NCI-H69 (cell line): ENCODE measurements at regions not wholly inside any gene's neighbourhood (a gene's known extent, or its start where the extent isn't known, plus 50 kb on each side); places are given as distances from the start of the nearest gene placed in this dataset.

Source experiments
- DNase-seq: peaks from one replicate; lab custom pipeline; 2025; lab: John Stamatoyannopoulos, UW

DNA sequence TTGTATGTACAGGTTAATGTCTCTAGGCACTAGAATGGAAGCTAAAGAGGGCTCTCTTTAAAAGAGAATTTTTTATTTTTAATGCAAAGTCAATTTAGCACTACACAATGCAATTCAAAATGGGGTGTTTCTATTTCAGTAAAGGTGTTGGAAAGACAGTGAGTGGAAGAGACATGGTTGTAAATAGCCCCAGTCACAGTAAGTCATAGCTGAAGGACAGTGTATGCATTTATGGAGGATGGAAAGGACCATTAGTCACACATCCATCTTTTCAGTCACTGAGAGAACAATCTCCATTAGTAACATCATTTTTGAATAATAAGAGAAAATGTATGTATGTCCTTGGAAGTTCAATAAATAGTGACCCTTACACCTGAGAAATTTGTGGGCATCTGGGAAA, 148.0 kb downstream of the PDHA2 start:
- DNase-seq = no peak

DNA sequence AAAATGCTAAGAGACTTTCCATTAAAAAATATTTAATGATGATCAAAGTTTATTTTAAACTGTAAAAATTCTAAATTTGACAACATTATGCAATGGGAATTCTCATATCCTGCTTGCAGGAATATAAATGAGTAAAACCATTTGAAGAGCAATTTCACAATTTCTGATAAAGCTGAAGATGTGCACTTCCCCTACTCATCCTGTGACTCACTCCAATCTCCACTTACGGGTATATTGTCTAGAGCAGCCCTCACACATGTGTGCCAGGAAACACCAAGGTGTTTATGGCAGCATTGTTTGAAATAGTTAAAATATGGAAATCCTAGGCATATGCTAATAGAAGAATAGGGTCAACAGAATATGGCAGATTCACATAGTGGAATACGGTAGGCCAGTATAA, 158.4 kb downstream of the PDHA2 start:
- no peak for DNase-seq

DNA sequence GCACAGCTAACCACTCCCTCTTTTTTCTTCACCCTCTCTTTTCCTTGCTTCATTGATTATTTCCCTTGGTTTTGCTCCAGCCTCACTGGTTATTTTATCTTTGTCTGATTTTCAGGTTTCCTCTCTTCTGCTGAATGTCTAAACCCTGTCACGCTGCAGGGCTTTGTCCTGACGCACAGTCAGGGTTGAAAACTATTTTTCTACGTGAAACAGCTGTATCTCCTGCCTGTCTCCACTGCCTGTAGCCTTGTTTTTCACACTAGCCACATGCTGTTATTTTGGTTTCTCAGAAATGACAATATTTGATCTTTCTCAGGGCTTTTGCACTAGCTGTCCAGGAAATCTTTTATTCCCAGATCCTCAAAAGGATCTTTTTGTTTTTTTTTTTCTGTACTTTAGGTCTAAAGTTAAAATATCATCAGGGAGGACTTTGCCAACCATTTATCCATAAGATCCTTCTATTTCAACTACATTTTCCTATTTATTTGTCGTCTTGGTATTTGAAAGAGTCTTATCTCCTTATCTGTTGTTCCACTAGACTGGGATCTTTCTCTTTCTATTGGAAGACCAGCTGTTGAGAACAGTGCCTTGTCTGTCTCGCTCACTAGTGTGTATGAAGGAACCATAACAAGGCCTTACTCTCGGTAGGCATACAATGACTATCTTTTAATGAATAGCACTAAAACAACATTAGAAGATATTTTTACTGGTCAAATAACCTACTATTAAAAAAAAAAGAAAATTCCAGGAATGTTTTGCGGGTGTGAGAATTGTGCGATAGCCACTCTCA, 164.3 kb downstream of the PDHA2 start:
- DNase-seq = no peak

DNA sequence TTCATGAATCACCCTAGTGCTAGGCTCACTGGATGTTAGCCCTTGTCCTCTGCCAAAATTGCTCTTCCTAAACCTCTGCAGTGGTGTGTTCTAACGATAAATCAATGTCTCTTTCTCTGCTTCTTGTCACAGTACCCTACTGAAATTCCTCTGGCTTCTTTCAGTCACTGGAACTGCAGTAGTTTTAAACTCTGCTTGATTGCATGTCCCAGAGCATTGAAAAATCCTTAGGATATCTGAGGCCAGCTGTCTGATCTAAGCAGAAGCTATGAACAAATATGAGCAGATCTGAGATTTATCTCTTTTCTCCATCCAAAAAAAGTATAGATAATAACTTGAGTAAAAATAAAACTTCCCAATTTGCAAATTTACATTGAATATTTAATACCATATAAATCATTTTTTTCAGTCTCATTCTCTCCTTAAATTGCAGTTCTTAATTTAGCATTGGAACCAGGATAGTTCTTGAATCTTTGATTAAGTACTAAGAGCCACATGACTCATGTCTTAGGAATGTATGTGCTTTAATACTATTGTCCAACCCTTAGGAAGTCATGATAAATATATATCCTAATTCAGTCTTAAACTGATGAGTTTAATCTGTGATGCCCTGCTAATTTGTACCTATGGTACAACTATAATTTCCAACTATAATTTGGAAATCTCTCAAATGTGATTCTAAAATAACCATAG, 169.7 kb downstream of the PDHA2 start:
- DNase-seq = no peak

DNA sequence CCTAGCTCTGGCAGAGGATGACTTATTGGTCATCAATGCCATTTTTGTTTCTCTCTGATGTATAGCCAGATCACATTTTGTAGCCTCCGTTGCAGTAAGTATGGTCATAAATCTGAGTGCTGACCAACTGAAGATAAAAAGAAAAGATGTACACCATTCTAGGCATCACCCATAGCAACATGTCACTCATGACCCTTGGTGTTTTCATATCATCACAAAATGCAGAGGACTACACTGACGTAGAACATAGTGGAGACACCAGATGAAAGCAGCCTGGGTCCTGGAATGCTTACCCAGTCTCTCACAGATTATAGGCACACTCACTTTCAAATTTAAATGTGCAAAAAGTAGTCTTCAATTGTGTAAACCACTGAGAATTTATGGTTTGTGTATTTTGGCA, 172.8 kb downstream of the PDHA2 start:
- no peak for DNase-seq

DNA sequence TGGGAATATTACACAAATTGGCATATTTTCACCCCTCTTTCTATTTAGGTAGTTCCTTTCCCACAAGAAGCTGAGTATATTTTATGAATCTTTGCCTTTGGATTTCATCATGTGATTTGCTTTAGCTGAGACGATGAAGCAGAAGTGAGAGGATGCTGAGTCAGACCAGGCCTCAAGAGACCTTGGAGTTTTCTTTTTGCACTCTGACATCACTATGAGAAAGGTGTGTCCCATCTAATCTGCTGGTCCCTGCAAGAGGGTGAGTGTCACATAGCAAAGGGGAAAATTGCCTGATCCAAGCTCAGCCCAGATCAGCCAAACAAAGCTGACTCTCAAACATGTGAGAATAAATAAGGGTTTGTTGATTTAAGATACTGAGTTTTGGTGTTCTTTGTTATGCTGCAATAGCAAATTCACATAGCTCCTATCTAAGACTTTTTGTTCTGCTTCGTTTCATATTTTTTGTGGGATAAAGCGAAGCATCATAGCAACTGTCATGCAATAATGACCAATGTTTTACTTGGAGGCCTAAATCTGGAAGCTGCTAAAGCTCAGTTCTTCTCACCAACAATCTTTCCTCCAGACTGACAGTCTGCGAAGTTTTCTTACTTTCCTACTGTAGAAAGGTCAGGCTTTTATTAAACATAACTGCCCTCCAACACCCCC, 176.9 kb downstream of the PDHA2 start:
- DNase-seq = no peak

DNA sequence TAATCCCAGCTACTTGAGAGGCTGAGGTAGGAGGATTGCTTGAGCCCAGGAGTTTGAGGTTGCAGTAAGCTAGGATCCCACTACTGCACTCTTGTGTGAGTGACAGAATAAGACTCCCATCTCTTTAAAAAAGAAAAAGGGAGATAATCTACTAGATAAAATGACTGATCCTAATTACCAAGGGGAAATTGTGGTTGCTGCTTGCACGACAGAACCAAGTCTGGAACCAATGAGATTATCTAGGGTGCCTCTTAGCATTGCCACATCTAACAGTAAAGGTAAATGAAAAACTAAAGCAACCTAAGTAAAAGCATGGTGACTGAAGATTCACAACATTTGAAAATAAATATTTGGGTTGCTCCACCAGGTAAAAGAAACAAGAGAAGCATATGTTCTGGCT, 185.1 kb downstream of the PDHA2 start:
- no peak for DNase-seq

DNA sequence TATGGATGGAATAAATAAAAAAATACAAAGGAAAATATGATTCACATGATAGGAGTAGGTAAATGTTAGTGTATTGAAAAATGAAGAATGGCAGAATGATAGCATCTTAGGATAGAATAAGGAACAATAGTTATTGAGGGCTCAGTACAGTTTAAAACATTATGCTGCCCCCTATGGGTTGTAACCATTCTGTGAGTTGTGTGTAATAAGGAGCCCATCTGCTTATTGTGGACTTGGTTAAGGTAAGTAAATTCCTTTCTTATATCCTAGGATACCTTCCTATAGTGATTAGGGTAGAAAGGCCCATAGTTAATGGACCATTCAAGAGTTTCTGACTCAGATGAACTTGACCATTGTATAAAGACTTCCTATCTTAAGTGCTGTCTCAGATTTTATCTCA, 195.8 kb downstream of the PDHA2 start:
- DNase-seq = peak; percentile 8

DNA sequence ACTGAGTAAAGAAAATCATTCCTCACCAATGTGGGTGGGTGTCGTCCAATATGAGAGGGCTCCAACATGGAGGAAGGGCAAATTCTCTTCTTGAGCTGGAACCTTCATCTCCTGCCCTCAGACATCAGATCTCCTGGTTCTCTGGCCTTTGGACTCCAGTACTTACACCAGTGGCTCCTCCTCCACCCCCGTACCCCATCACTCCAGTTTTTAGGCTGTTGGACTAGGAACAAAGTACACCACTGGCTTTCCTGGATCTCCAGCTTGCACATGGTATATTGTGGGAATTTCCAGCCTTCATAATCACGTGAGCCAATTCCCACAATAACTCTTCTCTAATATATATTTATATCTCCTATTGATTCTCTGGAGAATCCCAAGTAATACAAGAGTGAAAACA, 196.9 kb downstream of the PDHA2 start:
- DNase-seq = no peak

DNA sequence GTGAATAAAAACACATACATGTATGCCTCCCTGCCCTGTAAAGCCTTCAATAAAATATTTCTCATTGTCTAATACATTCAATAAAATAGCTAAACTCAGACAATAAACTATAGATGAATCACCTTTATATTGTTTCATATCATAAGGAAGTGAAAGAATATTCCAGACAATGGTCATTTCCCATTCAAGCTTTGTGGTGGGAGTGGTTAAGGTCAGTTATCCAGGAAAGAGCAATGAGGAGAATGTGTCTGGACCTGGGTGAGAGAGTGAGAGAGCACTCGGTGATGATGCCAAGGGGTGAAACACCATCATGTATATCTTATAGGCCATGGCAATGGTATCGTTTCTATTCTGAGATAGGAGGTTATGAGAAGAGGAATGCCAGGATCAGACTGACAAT, 197.8 kb downstream of the PDHA2 start:
- DNase-seq = no peak

DNA sequence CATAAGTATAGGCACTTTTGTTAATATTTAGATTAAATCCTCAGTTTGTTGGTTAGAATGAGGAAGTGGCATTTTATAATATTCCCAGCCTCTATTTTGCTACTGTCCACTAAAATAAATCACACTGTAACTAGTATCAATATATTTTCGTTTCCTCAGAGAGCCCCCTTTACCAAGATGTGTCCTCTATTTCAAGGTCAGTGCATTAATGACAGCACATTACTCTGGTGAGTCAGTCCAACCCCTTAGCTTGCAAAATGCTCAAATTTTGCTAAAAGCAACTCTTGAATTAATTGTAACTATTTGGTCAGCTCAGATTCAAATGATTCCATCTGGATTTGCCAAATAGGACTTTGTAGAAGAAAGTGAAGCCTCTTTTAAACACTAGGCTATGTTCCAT, 199.3 kb downstream of the PDHA2 start:
- no peak for DNase-seq

DNA sequence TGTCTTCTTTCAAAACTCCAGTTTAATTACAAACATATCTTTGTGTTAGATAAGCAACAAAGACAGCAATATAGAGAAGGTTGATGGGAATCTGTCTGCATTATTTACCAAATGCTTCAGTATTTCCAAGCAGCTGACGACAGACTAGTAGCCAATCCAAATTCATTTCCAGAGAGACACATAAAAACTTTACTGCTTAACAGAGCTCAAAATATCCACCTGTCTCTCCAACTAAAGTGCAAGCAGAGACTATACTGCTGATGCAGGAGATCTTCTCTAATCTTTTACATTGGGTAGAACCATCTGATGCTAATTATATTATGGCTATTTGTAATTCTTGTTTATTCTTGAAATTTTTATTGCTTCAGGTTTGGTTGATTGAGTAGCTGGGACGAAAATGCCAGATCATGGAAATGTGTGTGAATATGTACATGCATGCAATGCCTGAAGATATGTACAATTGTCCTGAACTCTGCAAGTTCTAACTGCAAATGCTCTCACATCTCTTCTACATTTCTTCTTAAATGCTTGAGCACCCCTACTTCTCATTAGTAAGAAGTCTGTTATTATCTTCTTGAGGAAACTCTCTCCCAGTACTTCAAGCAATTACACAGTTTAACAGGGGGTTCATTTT, 200.0 kb downstream of the PDHA2 start:
- no peak for DNase-seq

DNA sequence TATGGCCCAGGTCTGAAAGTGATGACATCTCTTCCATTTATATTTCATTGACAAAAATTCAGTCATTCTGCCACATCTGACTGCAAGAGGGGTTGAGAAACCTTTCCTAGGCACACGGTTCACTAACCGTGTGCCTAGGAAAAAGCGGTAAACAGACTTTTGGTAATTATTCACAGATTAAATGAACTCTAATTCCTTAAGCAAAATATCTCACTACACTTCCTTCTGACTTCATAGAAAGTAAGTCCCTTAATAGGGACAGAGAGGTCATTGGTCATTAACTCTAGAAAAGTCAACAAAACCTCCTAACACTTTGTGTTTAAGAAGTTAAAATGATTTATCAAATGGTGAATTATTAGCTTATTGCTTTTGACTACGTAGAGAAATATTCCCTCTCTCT, 205.1 kb downstream of the PDHA2 start:
- DNase-seq = no peak

DNA sequence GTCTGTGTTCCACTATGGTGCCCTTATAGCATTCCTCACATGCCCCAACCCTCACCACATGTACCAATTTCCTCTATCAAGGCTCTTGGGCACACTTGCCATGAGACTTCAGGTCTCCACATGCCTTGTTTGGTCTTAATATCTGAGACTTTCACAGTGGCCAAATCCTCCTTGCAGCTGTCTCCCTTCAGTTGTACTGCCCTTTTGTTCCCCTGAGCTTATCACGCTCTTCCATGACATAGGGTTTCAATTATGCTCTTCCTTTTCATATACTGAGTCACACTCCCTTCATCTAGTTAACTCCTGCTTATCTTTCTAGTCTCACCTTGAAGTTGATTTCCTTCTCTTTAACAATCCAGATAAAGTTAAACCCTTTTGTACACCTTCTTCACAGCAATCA, 212.9 kb downstream of the PDHA2 start:
- DNase-seq = no peak

DNA sequence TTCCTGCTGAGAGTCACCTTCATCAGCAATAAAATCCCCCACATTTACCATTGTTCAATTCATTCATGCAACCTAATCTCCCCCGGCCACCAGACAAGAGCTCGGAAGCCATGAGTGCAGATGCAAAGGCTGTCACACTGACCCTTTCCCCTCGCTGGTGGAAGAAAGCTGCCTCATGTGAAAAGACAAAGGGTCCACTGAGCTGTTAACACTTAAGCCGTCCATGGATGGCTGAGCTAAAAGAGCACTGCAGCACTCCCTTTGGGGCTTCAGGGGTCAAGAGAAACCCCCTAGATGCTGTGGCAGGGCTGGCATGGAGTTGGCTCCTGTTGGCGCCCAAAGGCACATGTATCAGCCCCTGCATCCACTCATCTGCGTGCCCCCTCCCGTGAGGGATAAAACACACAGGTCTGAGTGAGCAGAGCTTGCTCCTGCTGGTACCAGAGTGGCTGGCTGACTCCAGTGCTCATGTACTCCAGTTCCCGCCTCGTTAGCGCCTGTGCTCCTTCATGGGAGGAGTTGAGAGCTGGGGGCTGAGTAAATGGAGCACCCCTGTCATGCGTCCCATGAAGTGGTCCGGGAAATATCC, 216.5 kb downstream of the PDHA2 start:
- DNase-seq = no peak

DNA sequence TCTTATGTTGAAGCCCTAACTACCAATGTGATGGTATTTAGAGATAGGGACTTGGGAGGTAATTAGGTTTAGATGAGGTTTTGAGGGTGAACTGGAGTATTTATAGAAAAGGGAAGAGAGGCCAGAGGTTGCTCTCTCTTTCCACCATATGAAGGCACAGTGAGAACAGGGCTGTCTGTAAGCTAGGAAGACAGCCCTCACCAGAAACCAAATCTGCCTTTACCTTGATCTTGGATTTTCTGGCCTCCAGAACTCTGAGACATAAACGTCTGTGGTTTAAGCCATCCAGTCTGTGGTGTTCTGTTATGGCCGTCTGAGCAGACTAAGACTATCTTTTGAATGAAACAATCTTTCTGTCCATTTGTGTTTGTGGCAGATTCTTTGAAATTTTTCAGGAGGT, 223.7 kb downstream of the PDHA2 start:
- DNase-seq = no peak

DNA sequence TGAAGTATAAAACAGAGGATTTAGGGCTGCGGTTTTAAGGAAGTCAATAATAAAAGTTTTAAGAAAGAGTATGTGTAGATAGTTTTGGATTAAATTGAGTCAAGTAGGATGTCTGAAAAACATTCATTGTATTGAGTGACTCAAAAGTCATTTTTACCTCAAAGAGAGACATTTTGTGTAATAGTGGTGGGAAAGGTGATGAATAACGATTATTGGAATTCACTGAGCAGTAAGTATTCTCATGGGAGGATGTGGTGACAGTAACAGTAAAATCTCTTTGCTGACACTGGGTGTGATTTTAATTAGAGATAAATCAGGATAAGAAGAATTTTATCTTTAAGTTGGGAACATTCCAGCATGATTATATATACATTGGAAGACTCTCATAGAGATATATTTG, 233.6 kb downstream of the PDHA2 start:
- DNase-seq = no peak

DNA sequence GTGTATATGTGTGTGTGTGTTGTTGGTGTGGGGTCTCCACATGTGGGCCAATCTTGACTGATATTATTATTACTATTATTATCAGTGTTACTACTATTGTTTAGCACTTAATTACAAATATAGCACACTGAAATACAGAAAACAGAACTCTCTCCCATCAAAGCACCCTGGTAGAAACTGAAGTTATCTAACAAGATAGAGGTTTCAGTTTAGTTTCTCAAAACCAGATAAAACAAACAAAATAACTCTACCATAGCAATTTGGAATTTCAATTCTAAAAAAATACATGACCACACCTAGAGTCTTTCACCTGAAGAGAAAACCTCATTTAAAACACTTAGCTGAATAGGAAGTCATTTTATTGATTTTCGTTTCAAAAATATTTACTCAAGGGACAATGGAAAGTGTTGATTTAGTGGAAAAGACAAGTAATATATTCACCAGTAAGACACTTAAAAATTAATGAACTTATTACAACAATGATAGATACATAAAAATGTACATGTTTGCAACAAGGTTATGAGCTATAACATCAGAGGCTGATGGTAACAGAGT, 252.3 kb downstream of the PDHA2 start:
- no peak for DNase-seq

DNA sequence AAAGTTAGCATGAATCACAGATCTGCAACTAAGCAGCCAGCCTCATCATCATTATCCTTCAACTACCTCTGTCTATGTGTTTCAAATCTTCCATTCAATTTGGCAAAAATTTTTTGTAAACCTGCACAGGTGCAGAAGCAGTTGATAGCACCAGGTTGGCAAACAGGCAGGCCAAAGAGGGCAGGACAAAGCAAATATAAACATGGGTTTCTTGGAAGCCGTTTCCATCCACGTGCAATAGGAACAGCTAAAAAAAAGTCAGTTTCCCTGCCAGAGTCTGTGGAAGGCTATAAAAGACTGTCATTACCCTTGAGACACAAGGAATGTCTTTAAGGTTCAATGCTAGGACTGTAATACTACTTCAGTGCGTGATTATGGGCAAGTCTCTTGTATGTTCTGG, 253.2 kb downstream of the PDHA2 start:
- peak; percentile 58 for DNase-seq

DNA sequence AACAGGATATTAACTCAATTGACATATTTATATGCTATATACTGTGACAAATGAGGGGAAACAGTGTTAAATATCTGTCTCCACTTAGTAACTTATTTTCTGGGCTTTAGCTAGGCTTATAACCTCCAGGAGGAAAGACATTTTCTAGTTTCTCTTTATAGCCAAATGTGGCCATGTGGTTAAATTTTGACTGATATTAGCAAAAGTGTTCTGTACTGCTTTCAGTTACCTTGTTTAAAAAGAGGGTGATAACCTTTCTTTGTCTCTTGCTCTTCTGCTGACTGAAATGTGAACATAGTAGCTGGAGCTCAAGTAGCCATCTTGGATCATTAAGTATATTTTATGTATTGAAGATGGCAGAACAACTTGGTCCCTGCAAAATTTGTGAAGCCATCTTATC, 253.7 kb downstream of the PDHA2 start:
- no peak for DNase-seq

DNA sequence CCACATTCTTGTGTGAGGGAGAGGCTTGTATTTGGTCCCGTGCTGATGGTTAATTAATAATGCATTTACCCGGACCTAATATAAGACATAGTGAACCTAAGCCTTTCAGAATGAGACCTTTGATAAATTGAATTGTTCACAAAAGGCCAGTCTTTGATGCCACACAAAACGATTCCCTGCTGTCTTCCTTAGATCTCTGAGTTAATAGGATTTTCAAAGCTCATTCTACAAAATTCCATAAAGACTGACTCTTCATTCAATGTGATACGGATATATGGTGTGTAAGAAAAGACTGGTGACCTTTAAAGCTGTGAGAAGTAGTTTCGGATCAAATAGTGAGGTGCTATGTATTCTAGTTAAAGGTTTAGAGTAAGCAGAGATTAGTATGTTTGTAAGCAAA, 254.3 kb downstream of the PDHA2 start:
- no peak for DNase-seq

DNA sequence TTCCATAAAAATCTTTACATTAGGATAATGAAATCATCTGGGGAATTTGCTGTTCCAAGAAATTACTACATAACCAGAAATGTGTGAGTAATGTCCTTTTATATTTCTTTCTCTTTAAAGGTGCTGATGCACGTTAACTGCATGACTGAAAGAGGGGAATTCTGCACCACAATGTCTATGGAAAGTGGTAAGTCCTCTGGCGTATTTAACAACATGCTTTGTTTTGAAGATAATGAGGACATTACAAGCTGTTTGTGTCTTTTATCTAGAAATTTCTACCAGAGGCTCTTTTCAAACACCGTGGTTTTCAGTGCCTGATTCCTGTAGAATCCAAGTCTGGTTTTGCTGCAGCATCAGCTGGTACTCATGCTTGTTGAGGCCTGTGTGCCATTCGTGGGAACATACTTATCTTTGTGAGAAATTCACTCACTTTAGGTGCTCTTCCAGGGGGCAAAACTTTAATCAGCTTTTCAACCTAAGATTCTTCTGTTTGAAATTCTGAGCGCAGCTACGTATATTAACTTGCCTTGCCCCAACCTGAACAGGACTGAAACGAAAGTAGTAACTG, 257.2 kb downstream of the PDHA2 start:
- DNase-seq = no peak
